Tibial nerve (tissue), 4 donors: ENCODE measurements at regions not wholly inside any gene's neighbourhood (a gene's known extent, or its start where the extent isn't known, plus 50 kb on each side); places are given as distances from the start of the nearest gene placed in this dataset.
A peak's percentile ranks its signal among the peaks of the same experiment; 100 is the strongest.

ENCODE experiments used
- DNase-seq, 2 donors: peaks; one replicate each; pipeline ENCODE4 v3.0.0-alpha.2; 2019; ENCODE audit warnings: low spot score in 2 of 2
- H3K27ac ChIP-seq, 4 donors: fragments of 200-600 bp; sonication (generic) in 3 of 4; one replicate each; pipeline ENCODE4 v1.5.1; 2017 to 2019; ENCODE audit warnings: mild to moderate bottlenecking in 1 of 4
- H3K27me3 ChIP-seq, 2 donors: fragments of 200-600 bp; sonication (generic) in 1 of 2; one replicate each; pipeline versions ENCODE4 v1.5.1 to v1.6.0; 2017 to 2019
- H3K36me3 ChIP-seq, 3 donors: fragments of 200-600 bp; sonication (generic); one replicate each; pipeline ENCODE4 v1.5.1; 2018 to 2019
- H3K4me1 ChIP-seq, 4 donors: fragments of 200-600 bp; sonication (generic) in 3 of 4; one replicate each; pipeline ENCODE4 v1.5.1; 2017 to 2019
- H3K4me3 ChIP-seq, 4 donors: fragments of 200-600 bp; sonication (generic) in 3 of 4; one replicate each; pipeline ENCODE4 v1.5.1; 2017 to 2019; ENCODE audit warnings: mild to moderate bottlenecking in 1 of 4, moderate library complexity in 1 of 4
- H3K9me3 ChIP-seq, 4 donors: fragments of 200-600 bp; sonication (generic) in 3 of 4; one replicate each; pipeline ENCODE4 v1.5.1; 2017 to 2019
- CTCF ChIP-seq, 5 experiments: fragments of 200-600 bp in 3 of 5; fragments of 450-650 bp in 2 of 5; sonication (generic) in 3 of 5; IDR thresholded peaks; one replicate each; pipeline ENCODE4 v1.5.1; 2016 to 2019; ENCODE audit warnings: antibody characterized with exemption in 5 of 5, mild to moderate bottlenecking in 3 of 5, moderate library complexity in 2 of 5
- EP300 ChIP-seq, 2 donors: sonication (generic); formaldehyde crosslinking; IDR thresholded peaks; one replicate each; pipeline ENCODE4 v1.6.1; 2017; ENCODE audit warnings: antibody characterized with exemption in 2 of 2, mild to moderate bottlenecking in 1 of 2
- POLR2A ChIP-seq, 2 donors: fragments of 450-650 bp; IDR thresholded peaks; one replicate each; pipeline ENCODE4 v1.6.1; 2017; ENCODE audit warnings: antibody characterized with exemption in 2 of 2, mild to moderate bottlenecking in 2 of 2, moderate library complexity in 2 of 2
- WGBS, 2 donors: methylation state at CpG; one replicate each; pipeline ENCODE4 v1.1.5; 2018; 5-methylcytosine and 5-hydroxymethylcytosine counted together

- WGBS, 2 donors: 18 to 20% methylated on average over 2 of the region's 2 CpGs
- H3K9me3 ChIP-seq: peaks cover 0 to 3% (median 0%) of the 10 kb centered on the region in 4 donors
- TF ChIP-seq POLR2A (IDR thresholded peaks at IDR 0.05) (no peak), CTCF (IDR thresholded peaks at IDR 0.05) (no peak), EP300 (IDR thresholded peaks at IDR 0.05) (no peak)
- H3K4me3 ChIP-seq: no peak overlapping the region
- H3K4me1 ChIP-seq: peaks cover 0 to 3% (median 0%) of the 10 kb centered on the region in 4 donors
- DNase-seq: no peak
- no peaks in the 10 kb centered on the region for H3K36me3 ChIP-seq
- no peak overlapping the region for H3K27ac ChIP-seq
- no peaks in the 10 kb centered on the region for H3K27me3 ChIP-seq
Measured at GRCh38 chr13:60329221-60329923, 67.6 kb upstream of the TDRD3 start.

- no peak for TF ChIP-seq POLR2A (IDR thresholded peaks at IDR 0.05)
- TF ChIP-seq CTCF (IDR thresholded peaks at IDR 0.05): no peak
- no peak overlapping the region for H3K27ac ChIP-seq
- WGBS, 2 donors: 52 to 59% methylated on average over 4 of the region's 4 CpGs
- peaks cover 0 to 3% (median 0%) of the 10 kb centered on the region in 4 donors for H3K4me1 ChIP-seq
- no peaks in the 10 kb centered on the region for H3K36me3 ChIP-seq
- H3K27me3 ChIP-seq: no peaks in the 10 kb centered on the region
- no peak overlapping the region for H3K4me3 ChIP-seq
- no peak for DNase-seq
- H3K9me3 ChIP-seq: peaks cover 0 to 3% (median 0%) of the 10 kb centered on the region in 4 donors
Measured at GRCh38 chr13:60331249-60332012, 65.6 kb upstream of the TDRD3 start.

- WGBS, 2 donors: 76 to 81% methylated on average over 1 of the region's 1 CpG
- no peak for DNase-seq
- Histone ChIP-seq H3K27ac (no peak overlapping the region), H3K4me3 (no peak overlapping the region), H3K36me3 (no peaks in the 10 kb centered on the region), H3K4me1 (peaks cover 0 to under 1% (median 0%) of the 10 kb centered on the region in 4 donors), H3K27me3 (no peaks in the 10 kb centered on the region), H3K9me3 (peaks cover 0 to 3% (median 0%) of the 10 kb centered on the region in 4 donors)
- TF ChIP-seq POLR2A (IDR thresholded peaks at IDR 0.05): no peak
- no peak for TF ChIP-seq EP300 (IDR thresholded peaks at IDR 0.05)
- no peak for TF ChIP-seq CTCF (IDR thresholded peaks at IDR 0.05)
Measured at GRCh38 chr13:60332682-60333081, 64.3 kb upstream of the TDRD3 start.

- Histone ChIP-seq H3K36me3 (no peaks in the 10 kb centered on the region), H3K4me1 (no peaks in the 10 kb centered on the region), H3K27ac (no peak overlapping the region), H3K27me3 (no peaks in the 10 kb centered on the region), H3K4me3 (no peak overlapping the region), H3K9me3 (peaks cover 0 to 3% (median 0%) of the 10 kb centered on the region in 4 donors)
- 46 to 57% methylated on average over 1 of the region's 1 CpG for WGBS, 2 donors
- no peak for TF ChIP-seq POLR2A (IDR thresholded peaks at IDR 0.05)
- TF ChIP-seq EP300 (IDR thresholded peaks at IDR 0.05): no peak
- TF ChIP-seq CTCF (IDR thresholded peaks at IDR 0.05): no peak
- DNase-seq: no peak
Measured at GRCh38 chr13:60334310-60334709, 62.7 kb upstream of the TDRD3 start.

GRCh38 chr13:60335531-60335930 lies 61.5 kb upstream of the TDRD3 start:
- no peak for TF ChIP-seq POLR2A (IDR thresholded peaks at IDR 0.05)
- peak in 4 of 5 experiments; percentile 35 to 54 (median 43) for TF ChIP-seq CTCF (IDR thresholded peaks at IDR 0.05)
- WGBS, 2 donors: 0 to 2% methylated on average over 1 of the region's 1 CpG
- no peaks in the 10 kb centered on the region for H3K4me1 ChIP-seq
- no peaks in the 10 kb centered on the region for H3K36me3 ChIP-seq
- H3K27me3 ChIP-seq: no peaks in the 10 kb centered on the region
- H3K27ac ChIP-seq: no peak overlapping the region
- H3K4me3 ChIP-seq: no peak overlapping the region
- H3K9me3 ChIP-seq: peaks cover 0 to 3% (median 0%) of the 10 kb centered on the region in 4 donors
- DNase-seq: no peak
